Choroid plexus epithelial cell (primary cell): ENCODE measurements at regions not wholly inside any gene's neighbourhood (a gene's known extent, or its start where the extent isn't known, plus 50 kb on each side); places are given as distances from the start of the nearest gene placed in this dataset.

Source experiments
- DNase-seq: peaks from one replicate; pipeline ENCODE4 v3.0.0-alpha.2; 2010; ENCODE audit warnings: low read depth
- H3K4me3 ChIP-seq: 2 replicates; pipeline ENCODE4 v1.5.1; 2011; ENCODE audit warnings: low read depth, mild to moderate bottlenecking, control low read depth, low read length, moderate library complexity
- CTCF ChIP-seq: conservative IDR thresholded peaks from 2 replicates; pipeline ENCODE4 v1.5.1; 2011; ENCODE audit warnings: low read depth, mild to moderate bottlenecking, control low read depth, inconsistent platforms, low read length, moderate library complexity

- TF ChIP-seq CTCF: no peak
- DNase-seq: no peak
- H3K4me3 ChIP-seq: no peak overlapping the region
These were observed 131.6 kb downstream of the HFE start for GRCh38 chr6:26218824-26219223.

GRCh38 chr6:26220145-26220970 is 133.1 kb downstream of the HFE start:
- TF ChIP-seq CTCF: no peak
- no peak overlapping the region for H3K4me3 ChIP-seq
- no peak for DNase-seq

GRCh38 chr6:26221186-26221585 is 134.0 kb downstream of the HFE start:
- no peak overlapping the region for H3K4me3 ChIP-seq
- DNase-seq: no peak
- no peak for TF ChIP-seq CTCF

- no peak for TF ChIP-seq CTCF
- no peak for DNase-seq
- no peak overlapping the region for H3K4me3 ChIP-seq
These were observed 135.3 kb downstream of the HFE start for GRCh38 chr6:26222571-26222970.

GRCh38 chr6:26223228-26223627 is 136.0 kb downstream of the HFE start:
- DNase-seq: peak; percentile 44
- no peak for TF ChIP-seq CTCF

GRCh38 chr6:26223650-26224546 is 136.7 kb downstream of the HFE start:
- no peak for TF ChIP-seq CTCF
- peak overlapping the region; percentile 68 for H3K4me3 ChIP-seq
- DNase-seq: peak; percentile 97

More at GRCh38 chr6:26223228-26223627, 136.0 kb downstream of the HFE start:
- peak overlapping the region; percentile 68 for H3K4me3 ChIP-seq
